ENCODE measurements at regions not wholly inside any gene's neighbourhood (a gene's known extent, or its start where the extent isn't known, plus 50 kb on each side); places are given as distances from the start of the nearest gene placed in this dataset.

- no peak for DNase-seq (ENCODE audit: low spot score)
Observed at GRCh38 chr11:115895594-115895993, 391.4 kb upstream of the CADM1 start.

- DNase-seq (ENCODE audit: low spot score): no peak
Observed at GRCh38 chr11:115894176-115894575, 390.0 kb upstream of the CADM1 start.

- no peak for DNase-seq (ENCODE audit: low spot score)
Observed at GRCh38 chr11:115893461-115894099, 389.4 kb upstream of the CADM1 start.

- no peak for DNase-seq (ENCODE audit: low spot score)
Observed at GRCh38 chr11:115892016-115892415, 387.8 kb upstream of the CADM1 start.

GRCh38 chr11:115891581-115891980 lies 387.4 kb upstream of the CADM1 start:
- no peak for DNase-seq (ENCODE audit: low spot score)

GRCh38 chr11:115890500-115890899 lies 386.3 kb upstream of the CADM1 start:
- no peak for DNase-seq (ENCODE audit: low spot score)

GRCh38 chr11:115889712-115890111 lies 385.5 kb upstream of the CADM1 start:
- DNase-seq (ENCODE audit: low spot score): no peak

GRCh38 chr11:115887727-115888126 lies 383.5 kb upstream of the CADM1 start:
- DNase-seq (ENCODE audit: low spot score): no peak

GRCh38 chr11:115887316-115887715 lies 383.1 kb upstream of the CADM1 start:
- DNase-seq (ENCODE audit: low spot score): no peak

GRCh38 chr11:115886422-115886733 lies 382.2 kb upstream of the CADM1 start:
- DNase-seq (ENCODE audit: low spot score): no peak

- no peak for DNase-seq (ENCODE audit: low spot score)
Observed at GRCh38 chr11:115885535-115886421, 381.6 kb upstream of the CADM1 start.

GRCh38 chr11:115884800-115885534 lies 380.8 kb upstream of the CADM1 start:
- DNase-seq (ENCODE audit: low spot score): no peak

- DNase-seq (ENCODE audit: low spot score): no peak
Observed at GRCh38 chr11:115874843-115875242, 370.6 kb upstream of the CADM1 start.

- DNase-seq (ENCODE audit: low spot score): no peak
Observed at GRCh38 chr11:115873813-115874212, 369.6 kb upstream of the CADM1 start.

- no peak for DNase-seq (ENCODE audit: low spot score)
Observed at GRCh38 chr11:115872416-115872815, 368.2 kb upstream of the CADM1 start.

- no peak for DNase-seq (ENCODE audit: low spot score)
Observed at GRCh38 chr11:115871161-115871760, 367.0 kb upstream of the CADM1 start.

GRCh38 chr11:115869780-115870431 lies 365.7 kb upstream of the CADM1 start:
- DNase-seq (ENCODE audit: low spot score): no peak

GRCh38 chr11:115869131-115869530 lies 364.9 kb upstream of the CADM1 start:
- DNase-seq (ENCODE audit: low spot score): no peak

- no peak for DNase-seq (ENCODE audit: low spot score)
Observed at GRCh38 chr11:115860246-115860645, 356.0 kb upstream of the CADM1 start.

GRCh38 chr11:115848611-115849010 lies 344.4 kb upstream of the CADM1 start:
- DNase-seq (ENCODE audit: low spot score): no peak

GRCh38 chr11:115848080-115848479 lies 343.9 kb upstream of the CADM1 start:
- DNase-seq (ENCODE audit: low spot score): no peak

GRCh38 chr11:115845872-115846271 lies 341.7 kb upstream of the CADM1 start:
- DNase-seq (ENCODE audit: low spot score): no peak

Data from LoVo (cell line).